ENCODE measurements at regions not wholly inside any gene's neighbourhood (a gene's known extent, or its start where the extent isn't known, plus 50 kb on each side); places are given as distances from the start of the nearest gene placed in this dataset.

DNA sequence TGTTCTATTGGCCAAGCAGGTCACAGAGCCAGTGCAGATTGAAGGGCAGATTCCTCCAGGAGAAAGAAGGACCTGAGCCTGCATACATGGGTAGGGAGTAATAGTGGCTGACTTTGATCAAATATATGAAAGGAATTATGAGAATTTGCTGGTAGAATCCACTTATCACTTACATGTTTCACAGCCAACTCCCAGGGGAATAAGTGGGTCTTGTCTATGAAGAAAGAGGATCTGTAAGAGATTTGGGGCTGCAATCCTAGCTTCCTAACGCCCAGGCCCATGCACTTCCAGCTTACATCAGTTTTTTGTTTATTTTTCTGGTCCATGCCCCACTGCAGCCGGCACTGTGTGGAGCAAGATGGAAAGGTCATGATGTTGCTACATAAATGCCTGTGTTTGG, 107.9 kb upstream of the SYNDIG1 start:
- Histone ChIP-seq H3K4me3 (no peak overlapping the region), H3K4me1 (peaks cover 0 to 4% (median 0%) of the 10 kb centered on the region in 9 donors), H3K27ac (no peak overlapping the region), H3K36me3 (no peaks in the 10 kb centered on the region), H3K9me3 (peaks cover 0 to 13% (median 7%) of the 10 kb centered on the region in 11 donors), H3K27me3 (peaks cover 0 to 4% (median 0%) of the 10 kb centered on the region in 7 donors)
- 82 to 92% methylated on average over 2 of the region's 2 CpGs for whole genome bisulfite sequencing, 2 donors
- ATAC-seq (no peak), DNase-seq (no peak)
- TF ChIP-seq, protein P1, sequence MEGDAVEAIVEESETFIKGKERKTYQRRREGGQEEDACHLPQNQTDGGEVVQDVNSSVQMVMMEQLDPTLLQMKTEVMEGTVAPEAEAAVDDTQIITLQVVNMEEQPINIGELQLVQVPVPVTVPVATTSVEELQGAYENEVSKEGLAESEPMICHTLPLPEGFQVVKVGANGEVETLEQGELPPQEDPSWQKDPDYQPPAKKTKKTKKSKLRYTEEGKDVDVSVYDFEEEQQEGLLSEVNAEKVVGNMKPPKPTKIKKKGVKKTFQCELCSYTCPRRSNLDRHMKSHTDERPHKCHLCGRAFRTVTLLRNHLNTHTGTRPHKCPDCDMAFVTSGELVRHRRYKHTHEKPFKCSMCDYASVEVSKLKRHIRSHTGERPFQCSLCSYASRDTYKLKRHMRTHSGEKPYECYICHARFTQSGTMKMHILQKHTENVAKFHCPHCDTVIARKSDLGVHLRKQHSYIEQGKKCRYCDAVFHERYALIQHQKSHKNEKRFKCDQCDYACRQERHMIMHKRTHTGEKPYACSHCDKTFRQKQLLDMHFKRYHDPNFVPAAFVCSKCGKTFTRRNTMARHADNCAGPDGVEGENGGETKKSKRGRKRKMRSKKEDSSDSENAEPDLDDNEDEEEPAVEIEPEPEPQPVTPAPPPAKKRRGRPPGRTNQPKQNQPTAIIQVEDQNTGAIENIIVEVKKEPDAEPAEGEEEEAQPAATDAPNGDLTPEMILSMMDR (IDR thresholded peaks at IDR 0.05) = no peak
- intact Hi-C loops (cut with DNase I) = loop anchor here in 1 of 10 donors (10.0 kb wide), 1 partner anchor 73 kb away; no protein-coding TSS in a partner anchor

DNA sequence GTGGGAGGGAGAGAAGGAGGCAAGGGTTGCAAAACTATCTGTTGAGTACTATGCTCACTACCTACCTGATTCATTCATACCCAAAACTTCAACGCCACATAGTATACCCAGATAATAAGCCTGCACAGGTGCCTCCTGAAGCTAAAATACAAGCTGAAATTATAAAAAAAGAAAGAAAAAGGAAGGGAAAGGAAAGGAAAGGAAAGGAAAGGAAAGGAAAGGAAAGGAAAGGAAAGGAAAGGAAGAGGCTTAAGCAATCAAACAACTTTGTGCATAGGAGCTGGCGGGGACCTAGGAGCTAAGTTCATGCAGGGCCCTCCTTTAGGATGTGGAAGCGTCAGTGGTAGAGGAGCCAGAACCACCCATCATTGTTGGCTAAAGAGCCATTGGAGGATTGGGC, 108.9 kb upstream of the SYNDIG1 start:
- no peaks in the 10 kb centered on the region for H3K36me3 ChIP-seq
- peaks cover 0 to 13% (median 7%) of the 10 kb centered on the region in 11 donors for H3K9me3 ChIP-seq
- H3K4me1 ChIP-seq = peaks cover 0 to 4% (median 0%) of the 10 kb centered on the region in 9 donors
- 97 to 99% methylated on average over 3 of the region's 3 CpGs for WGBS, 2 donors
- no peak overlapping the region for H3K27ac ChIP-seq
- DNase-seq (no peak), ATAC-seq (no peak)
- intact Hi-C loops (cut with DNase I) = loop anchor here in 1 of 10 donors (10.0 kb wide), 1 partner anchor 74 kb away; no protein-coding TSS in a partner anchor
- H3K27me3 ChIP-seq = peaks cover 0 to 13% (median 0%) of the 10 kb centered on the region in 7 donors
- no peak overlapping the region for H3K4me3 ChIP-seq
- TF ChIP-seq, protein P1 (IDR thresholded peaks at IDR 0.05) = no peak

DNA sequence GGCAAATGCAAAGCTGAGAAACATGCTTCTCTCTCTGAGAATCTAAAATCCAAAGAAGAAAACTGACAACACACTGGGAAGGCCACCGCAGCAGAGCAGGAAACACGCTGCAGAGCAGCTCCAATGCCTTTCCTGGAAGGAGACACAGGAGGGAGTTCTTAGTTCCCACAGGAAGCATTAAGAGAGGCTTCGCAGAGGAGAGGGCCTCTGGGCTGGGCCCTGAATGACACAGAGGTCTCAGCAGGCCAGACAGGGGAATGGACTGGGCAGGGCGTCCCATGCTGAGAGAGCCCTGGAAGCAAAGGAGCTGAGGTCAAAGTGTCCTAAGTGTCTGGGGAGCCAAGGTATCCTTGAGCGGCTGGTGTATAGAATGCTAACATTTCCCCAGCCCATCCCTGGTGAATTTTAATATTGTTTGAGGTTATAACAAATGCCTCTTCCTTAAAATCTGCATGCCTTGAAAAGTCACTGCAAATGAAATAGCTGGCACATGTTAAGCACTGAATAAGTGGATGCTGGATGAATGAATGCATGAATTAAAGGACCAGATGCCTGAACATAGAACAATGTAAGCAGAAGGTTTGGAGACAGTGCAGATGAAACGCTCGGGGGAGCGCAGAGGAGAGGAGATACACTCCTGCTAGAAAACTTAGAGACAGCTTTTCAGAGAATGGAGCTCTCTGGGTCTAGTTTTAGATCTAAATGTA, 110.0 kb upstream of the SYNDIG1 start:
- TF ChIP-seq, protein P1 (IDR thresholded peaks at IDR 0.05) = no peak
- Histone ChIP-seq H3K4me1 (peaks cover 0 to 4% (median 0%) of the 10 kb centered on the region in 9 donors), H3K9me3 (peaks cover 0 to 13% (median 7%) of the 10 kb centered on the region in 11 donors), H3K36me3 (no peaks in the 10 kb centered on the region), H3K4me3 (no peak overlapping the region), H3K27me3 (peaks cover 0 to 13% (median 0%) of the 10 kb centered on the region in 7 donors), H3K27ac (no peak overlapping the region)
- WGBS, 2 donors = 57 to 61% methylated on average over 8 of the region's 8 CpGs
- DNase-seq (no peak), ATAC-seq (peak in 2 of 8 donors; percentile 23 to 35)
- intact Hi-C loops (cut with DNase I) = loop anchor here in 2 of 10 donors (10.0 kb wide), 2 partner anchors 55 to 75 kb away; no protein-coding TSS in a partner anchor

DNA sequence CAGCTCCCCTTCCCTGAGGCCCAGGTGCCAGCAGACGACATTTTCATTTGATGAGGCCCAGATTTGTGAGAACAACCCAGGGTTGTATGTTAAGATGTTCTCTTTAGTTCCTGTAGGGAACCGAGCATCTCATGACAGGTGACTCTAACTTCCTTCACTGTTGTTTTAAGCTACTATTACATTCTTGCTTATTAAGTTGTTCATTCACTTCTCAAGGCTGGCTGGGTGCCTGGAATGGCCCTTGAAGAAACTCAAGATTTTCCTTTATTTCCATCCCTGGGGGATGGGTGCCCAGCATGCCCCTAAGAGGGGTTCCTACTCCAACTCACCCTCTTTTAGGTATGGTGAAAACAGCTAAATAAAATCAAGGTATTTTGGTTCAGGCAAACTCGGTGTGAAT, 111.5 kb upstream of the SYNDIG1 start:
- no peaks in the 10 kb centered on the region for H3K36me3 ChIP-seq
- peaks cover 0 to 13% (median 7%) of the 10 kb centered on the region in 11 donors for H3K9me3 ChIP-seq
- no peak overlapping the region for H3K4me3 ChIP-seq
- no peak for DNase-seq
- no peak overlapping the region for H3K27ac ChIP-seq
- intact Hi-C loops (cut with DNase I) = loop anchor here in 1 of 10 donors (10.0 kb wide), 1 partner anchor 53 kb away; no protein-coding TSS in a partner anchor
- TF ChIP-seq, protein P1 (IDR thresholded peaks at IDR 0.05) = no peak
- WGBS, 2 donors = 92 to 95% methylated on average over 3 of the region's 3 CpGs
- peaks cover 0 to 13% (median 0%) of the 10 kb centered on the region in 7 donors for H3K27me3 ChIP-seq
- H3K4me1 ChIP-seq = peaks cover 0 to 4% (median 0%) of the 10 kb centered on the region in 9 donors
- no peak for ATAC-seq

All from heart right ventricle (tissue), 16 donors.